SK-N-SH (cell line): ENCODE measurements at regions not wholly inside any gene's neighbourhood (a gene's known extent, or its start where the extent isn't known, plus 50 kb on each side); places are given as distances from the start of the nearest gene placed in this dataset.
"Not testable (repeated sequence)": the region's sequence is repeated elsewhere in the genome, so short reads cannot be mapped to it uniquely, and the experiment has no call there.

Experiments
- CTCF ChIA-PET: fragments of 300-600, 350-600 bp; formaldehyde crosslinking; extraction: SDS; loops from one replicate; lab custom pipeline; 2021; lab: Yijun Ruan, JAX
- POLR2A ChIA-PET: fragments of 350-600 bp; sonication (Branson Sonifier 250); formaldehyde crosslinking; extraction: SDS; loops from one replicate; lab custom pipeline; 2020; ENCODE audit warnings: antibody characterized with exemption, inconsistent platforms; lab: Yijun Ruan, JAX
- DNase-seq: peaks from one replicate; pipeline ENCODE4 v3.0.0; 2012
- H2AFZ ChIP-seq: fragments of 200-600 bp; sonication (generic); 2 replicates; pipeline ENCODE4 v1.8.1; 2016; ENCODE audit warnings: antibody characterized with exemption, mild to moderate bottlenecking, low read depth
- H3F3A ChIP-seq: fragments of 200-600 bp; sonication (generic); replicated peaks from 2 replicates; pipeline ENCODE3; 2016; ENCODE audit warnings: antibody characterized with exemption, mild to moderate bottlenecking; ENCODE audit not compliant: insufficient read depth
- H3K27ac ChIP-seq, 2 experiments: fragments of 200-500 bp in 1 of 2; fragments of 200-600 bp in 1 of 2; sonication (Bioruptor generic) in 1 of 2; sonication (generic), shearing (Covaris generic) in 1 of 2; 2 replicates each; pipeline versions ENCODE4 v1.5.1 to v1.6.1; 2014 to 2016; ENCODE audit warnings: low read depth in 2 of 2, inconsistent platforms in 1 of 2, low read length in 1 of 2, mild to moderate bottlenecking in 1 of 2, mixed read lengths in 1 of 2
- H3K27me3 ChIP-seq: fragments of 200-600 bp; sonication (generic), shearing (Covaris generic); 2 replicates; pipeline ENCODE4 v1.6.1; 2016; ENCODE audit warnings: mixed run types; ENCODE audit not compliant: insufficient read depth
- H3K36me3 ChIP-seq, 2 experiments: fragments of 200-500 bp in 1 of 2; fragments of 200-600 bp in 1 of 2; sonication (Bioruptor generic) in 1 of 2; sonication (generic) in 1 of 2; replicated peaks in 1 of 2; 2 replicates each; pipeline versions ENCODE3 to v1.5.1; 2014 to 2016; ENCODE audit warnings: low read length in 1 of 2, mild to moderate bottlenecking in 1 of 2; ENCODE audit not compliant: insufficient read depth in 2 of 2, control insufficient read depth in 1 of 2
- H3K4me1 ChIP-seq, 2 experiments: fragments of 200-500 bp in 1 of 2; fragments of 200-600 bp in 1 of 2; sonication (Bioruptor generic) in 1 of 2; sonication (generic), shearing (Covaris generic) in 1 of 2; 2 replicates each; pipeline versions ENCODE4 v1.5.1 to v1.6.1; 2014 to 2016; ENCODE audit warnings: low read depth in 1 of 2, low read length in 1 of 2, mixed run types in 1 of 2; ENCODE audit not compliant: insufficient read depth in 2 of 2, control insufficient read depth in 1 of 2
- H3K4me2 ChIP-seq: fragments of 200-600 bp; sonication (generic), shearing (Covaris generic); 2 replicates; pipeline ENCODE4 v1.6.1; 2017; ENCODE audit warnings: mixed run types
- H3K4me3 ChIP-seq, 2 experiments: fragments of 200-500 bp in 1 of 2; fragments of 200-600 bp in 1 of 2; sonication (Bioruptor generic) in 1 of 2; sonication (generic), shearing (Covaris generic) in 1 of 2; 2 replicates each; pipeline versions ENCODE4 v1.5.1 to v1.8.1; 2014 to 2016; ENCODE audit warnings: low read depth in 2 of 2, inconsistent platforms in 1 of 2, low read length in 1 of 2, mild to moderate bottlenecking in 1 of 2, mixed read lengths in 1 of 2, moderate library complexity in 1 of 2
- H3K79me2 ChIP-seq: fragments of 200-600 bp; sonication (generic); 2 replicates; pipeline ENCODE4 v1.8.1; 2017; ENCODE audit warnings: mild to moderate bottlenecking; ENCODE audit not compliant: insufficient read depth
- H3K9ac ChIP-seq: fragments of 200-600 bp; sonication (generic); 2 replicates; pipeline ENCODE4 v1.6.1; 2017; ENCODE audit warnings: mixed run types
- H3K9me2 ChIP-seq: fragments of 200-600 bp; sonication (generic); 2 replicates; pipeline ENCODE4 v1.6.1; 2017; ENCODE audit warnings: mixed run types
- H3K9me3 ChIP-seq: fragments of 200-600 bp; sonication (generic); 2 replicates; pipeline ENCODE4 v1.6.1; 2017; ENCODE audit warnings: mixed run types, mild to moderate bottlenecking, moderate library complexity
- H4K20me1 ChIP-seq: fragments of 200-600 bp; sonication (generic); 2 replicates; pipeline ENCODE4 v1.6.1; 2017; ENCODE audit warnings: mild to moderate bottlenecking, mixed run types; ENCODE audit not compliant: insufficient read depth
- EP300 ChIP-seq, 2 experiments: IDR thresholded peaks; 2 replicates each; pipeline versions ENCODE4 v1.4.0 to v1.6.1; 2012; ENCODE audit warnings: borderline replicate concordance in 1 of 2, low read depth in 1 of 2, low read length in 1 of 2
- FOSL2 ChIP-seq: IDR thresholded peaks from 2 replicates; pipeline ENCODE4 v1.4.0; 2012; ENCODE audit warnings: low read depth, mild to moderate bottlenecking, moderate library complexity, borderline replicate concordance
- GATA2 ChIP-seq: sonication (generic); formaldehyde crosslinking; IDR thresholded peaks from 2 replicates; pipeline ENCODE4 v1.5.0; 2020; ENCODE audit warnings: mild to moderate bottlenecking, missing genetic modification reagents
- IRF3 ChIP-seq: fragments of 150-350 bp; IDR thresholded peaks from 2 replicates; pipeline ENCODE4 v1.6.1; 2016; ENCODE audit warnings: mild to moderate bottlenecking, low read depth, low read length
- JUND ChIP-seq: IDR thresholded peaks from 2 replicates; pipeline ENCODE4 v1.4.0; 2012
- MXI1 ChIP-seq: IDR thresholded peaks from 2 replicates; pipeline ENCODE4 v1.6.1; 2012; ENCODE audit warnings: mild to moderate bottlenecking, low read depth, low read length, improper control_type of control experiment
- NFIC ChIP-seq: IDR thresholded peaks from 2 replicates; pipeline ENCODE4 v1.4.0; 2012; ENCODE audit warnings: borderline replicate concordance
- NRF1 ChIP-seq: IDR thresholded peaks from 2 replicates; pipeline ENCODE4 v1.6.1; 2012; ENCODE audit warnings: low read depth, mild to moderate bottlenecking, low read length
- RXRA ChIP-seq: IDR thresholded peaks from 2 replicates; pipeline ENCODE4 v1.4.0; 2012; ENCODE audit warnings: low read depth, mild to moderate bottlenecking, borderline replicate concordance
- TAF1 ChIP-seq: IDR thresholded peaks from 2 replicates; pipeline ENCODE4 v1.6.1; 2012; ENCODE audit warnings: low read depth, mild to moderate bottlenecking, low read length, moderate library complexity, borderline replicate concordance
- TCF12 ChIP-seq: IDR thresholded peaks from 2 replicates; pipeline ENCODE4 v1.4.0; 2012
- WGBS: methylation state at CpG from one replicate; pipeline ENCODE4 v1.1.6; 2017; ENCODE audit warnings: low lambda C conversion rate; 5-methylcytosine and 5-hydroxymethylcytosine counted together

- Histone ChIP-seq H3K27me3 (peaks cover 12% of the 10 kb centered on the region; the same call in 1 of the 2 replicates), H3K9me2 (no peaks in the 10 kb centered on the region), H3K27ac (no peak overlapping the region), H3F3A (no peaks in the 10 kb centered on the region), H3K4me2 (no peak overlapping the region), H3K4me3 (no peak overlapping the region), H3K79me2 (no peaks in the 10 kb centered on the region), H3K9me3 (no peaks in the 10 kb centered on the region), H4K20me1 (no peaks in the 10 kb centered on the region), H3K36me3 (no peaks in the 10 kb centered on the region), H2AFZ (no peak overlapping the region), H3K4me1 (no peaks in the 10 kb centered on the region), H3K9ac (no peak overlapping the region)
- 4% methylated on average over 6 of the region's 6 CpGs for WGBS
- no peak for DNase-seq
- TF ChIP-seq EP300 (IDR thresholded peaks at IDR 0.05; ENCODE audit: borderline replicate concordance in 1 of 2, low read depth in 1 of 2, low read length in 1 of 2) (no peak), FOSL2 (no peak), MXI1 (no peak), IRF3 (no peak), RXRA (no peak), TAF1 (no peak), NRF1 (no peak), GATA2 (CRISPR knock-in tag) (no peak), JUND (no peak), NFIC (no peak), TCF12 (no peak)
- ChIA-PET CTCF (no interaction called here), POLR2A (no interaction called here)
Measured at GRCh38 chrX:50967736-50968135, 57.2 kb downstream of the BMP15 start.

GRCh38 chrX:50968871-50969635 lies 58.5 kb downstream of the BMP15 start:
- CTCF ChIA-PET, H3K27ac ChIP-seq, POLR2A ChIA-PET, H3K4me3 ChIP-seq, H3K4me1 ChIP-seq, H3K9me2 ChIP-seq, H4K20me1 ChIP-seq, H3K9me3 ChIP-seq, H3K79me2 ChIP-seq, H3F3A ChIP-seq, H2AFZ ChIP-seq, H3K9ac ChIP-seq, H3K36me3 ChIP-seq, DNase-seq, H3K4me2 ChIP-seq: not testable (repeated sequence)
- H3K27me3 ChIP-seq = 0 out of 2 replicates have a peak, but pooled peaks cover 10% of the 10 kb centered on the region
- WGBS = 0% methylated on average over 7 of the region's 7 CpGs

- H3K79me2 ChIP-seq = no peaks in the 10 kb centered on the region
- 11% methylated on average over 2 of the region's 2 CpGs for WGBS
- H3K36me3 ChIP-seq = no peaks in the 10 kb centered on the region
- no peak overlapping the region for H3K4me2 ChIP-seq
- no peaks in the 10 kb centered on the region for H3K9me3 ChIP-seq
- no peak overlapping the region for H2AFZ ChIP-seq
- no peak overlapping the region for H3K27ac ChIP-seq
- no peak for DNase-seq
- H4K20me1 ChIP-seq = no peaks in the 10 kb centered on the region
- H3K4me1 ChIP-seq = no peaks in the 10 kb centered on the region
- H3K9ac ChIP-seq = no peak overlapping the region
- no peaks in the 10 kb centered on the region for H3K27me3 ChIP-seq
- TF ChIP-seq RXRA = no peak
- ChIA-PET CTCF (no interaction called here), POLR2A (no interaction called here)
- H3F3A ChIP-seq = no peaks in the 10 kb centered on the region
- no peak overlapping the region for H3K4me3 ChIP-seq
- H3K9me2 ChIP-seq = no peaks in the 10 kb centered on the region
Measured at GRCh38 chrX:50971395-50971794, 60.9 kb downstream of the BMP15 start.
